Activated naive CD4-positive, alpha-beta T cell treated with anti-CD3 and anti-CD28 coated beads, Interleukin-2, amount 10 ng/mL, durations not matched to agents 7 days and 5 days (primary cell): ENCODE measurements at regions not wholly inside any gene's neighbourhood (a gene's known extent, or its start where the extent isn't known, plus 50 kb on each side); places are given as distances from the start of the nearest gene placed in this dataset.
A peak's percentile ranks its signal among the peaks of the same experiment; 100 is the strongest.

Source experiments
- CTCF ChIA-PET: fragments of 350-600 bp; sonication (Branson Sonifier 250); formaldehyde crosslinking; loops from one replicate; lab custom pipeline; 2021; ENCODE audit warnings: antibody characterized with exemption; lab: Charles Lee
- DNase-seq: peaks from one replicate; pipeline ENCODE4 v3.0.0-alpha.2; 2020
- H3K27ac Mint-ChIP-seq: one replicate; pipeline ENCODE4 v1.8.0; 2021; ENCODE audit warnings: mild to moderate bottlenecking, moderate library complexity, mixed read lengths
- H3K27me3 Mint-ChIP-seq: one replicate; pipeline ENCODE4 v1.8.0; 2021; ENCODE audit warnings: mild to moderate bottlenecking, mixed read lengths
- H3K36me3 Mint-ChIP-seq: one replicate; pipeline ENCODE4 v1.8.0; 2021; ENCODE audit warnings: mixed read lengths
- H3K4me1 Mint-ChIP-seq: one replicate; pipeline ENCODE4 v1.8.0; 2021; ENCODE audit warnings: mixed read lengths
- H3K4me3 Mint-ChIP-seq: one replicate; pipeline ENCODE4 v1.8.0; 2021; ENCODE audit warnings: mild to moderate bottlenecking, moderate library complexity, mixed read lengths
- H3K9me3 Mint-ChIP-seq: one replicate; pipeline ENCODE4 v1.8.0; 2021; ENCODE audit warnings: mixed read lengths

- Mint-ChIP-seq H3K27me3 (no peaks in the 10 kb centered on the region), H3K4me1 (no peaks in the 10 kb centered on the region), H3K36me3 (no peaks in the 10 kb centered on the region), H3K27ac (no peak overlapping the region), H3K4me3 (no peak overlapping the region), H3K9me3 (no peaks in the 10 kb centered on the region)
- CTCF ChIA-PET: no interaction called here
- no peak for DNase-seq
These were observed 160.7 kb downstream of the TFCP2L1 start for GRCh38 chr2:121124330-121124729.

- Mint-ChIP-seq H3K27me3 (no peaks in the 10 kb centered on the region), H3K4me3 (no peak overlapping the region), H3K36me3 (no peaks in the 10 kb centered on the region), H3K27ac (no peak overlapping the region), H3K9me3 (no peaks in the 10 kb centered on the region), H3K4me1 (no peaks in the 10 kb centered on the region)
- DNase-seq: no peak
- CTCF ChIA-PET: no interaction called here
These were observed 159.7 kb downstream of the TFCP2L1 start for GRCh38 chr2:121125350-121125749.

GRCh38 chr2:121128741-121129659 is 156.0 kb downstream of the TFCP2L1 start:
- CTCF ChIA-PET: interaction anchor here (0.7 to 1.5 kb wide), 7 partner anchors 11 to 227 kb away, joined by 3 to 5 read pairs (median 4); no protein-coding TSS in a partner anchor
- peak; percentile 33 for DNase-seq

GRCh38 chr2:121129692-121130091 is 155.3 kb downstream of the TFCP2L1 start:
- no peaks in the 10 kb centered on the region for H3K27me3 Mint-ChIP-seq
- H3K9me3 Mint-ChIP-seq: no peaks in the 10 kb centered on the region
- H3K4me3 Mint-ChIP-seq: no peak overlapping the region
- H3K4me1 Mint-ChIP-seq: no peaks in the 10 kb centered on the region
- DNase-seq: no peak
- H3K27ac Mint-ChIP-seq: no peak overlapping the region
- CTCF ChIA-PET: interaction anchor here (1.4 kb wide), 1 partner anchor 227 kb away, joined by 5 read pairs; no protein-coding TSS in a partner anchor
- H3K36me3 Mint-ChIP-seq: no peaks in the 10 kb centered on the region

More at GRCh38 chr2:121128741-121129659, 156.0 kb downstream of the TFCP2L1 start:
- no peaks in the 10 kb centered on the region for H3K9me3 Mint-ChIP-seq
- no peaks in the 10 kb centered on the region for H3K4me1 Mint-ChIP-seq
- H3K27me3 Mint-ChIP-seq: no peaks in the 10 kb centered on the region
- no peak overlapping the region for H3K4me3 Mint-ChIP-seq
- no peak overlapping the region for H3K27ac Mint-ChIP-seq
- H3K36me3 Mint-ChIP-seq: no peaks in the 10 kb centered on the region

- CTCF ChIA-PET: no interaction called here
- Mint-ChIP-seq H3K4me3 (no peak overlapping the region), H3K27ac (no peak overlapping the region), H3K36me3 (no peaks in the 10 kb centered on the region), H3K27me3 (no peaks in the 10 kb centered on the region), H3K9me3 (no peaks in the 10 kb centered on the region), H3K4me1 (no peaks in the 10 kb centered on the region)
- no peak for DNase-seq
These were observed 154.6 kb downstream of the TFCP2L1 start for GRCh38 chr2:121130301-121130850.

- H3K27ac Mint-ChIP-seq: no peak overlapping the region
- CTCF ChIA-PET: no interaction called here
- DNase-seq: no peak
These were observed 153.6 kb downstream of the TFCP2L1 start for GRCh38 chr2:121131375-121131774.

GRCh38 chr2:121132054-121132761 is 152.8 kb downstream of the TFCP2L1 start:
- Mint-ChIP-seq H3K36me3 (no peaks in the 10 kb centered on the region), H3K4me3 (no peak overlapping the region), H3K27me3 (peaks cover 4% of the 10 kb centered on the region), H3K9me3 (no peaks in the 10 kb centered on the region), H3K27ac (no peak overlapping the region), H3K4me1 (no peaks in the 10 kb centered on the region)
- no peak for DNase-seq
- CTCF ChIA-PET: interaction anchor here (1.2 kb wide), 1 partner anchor 52 kb away, joined by 4 read pairs; no protein-coding TSS in a partner anchor

More at GRCh38 chr2:121131375-121131774, 153.6 kb downstream of the TFCP2L1 start:
- Mint-ChIP-seq H3K27me3 (peaks cover 2% of the 10 kb centered on the region), H3K36me3 (no peaks in the 10 kb centered on the region), H3K9me3 (no peaks in the 10 kb centered on the region), H3K4me3 (no peak overlapping the region), H3K4me1 (no peaks in the 10 kb centered on the region)

- Mint-ChIP-seq H3K27ac (no peak overlapping the region), H3K36me3 (no peaks in the 10 kb centered on the region), H3K9me3 (no peaks in the 10 kb centered on the region), H3K27me3 (peaks cover 6% of the 10 kb centered on the region), H3K4me3 (no peak overlapping the region), H3K4me1 (no peaks in the 10 kb centered on the region)
- CTCF ChIA-PET: interaction anchor here (1.2 kb wide), 1 partner anchor 53 kb away, joined by 4 read pairs; no protein-coding TSS in a partner anchor
- no peak for DNase-seq
These were observed 152.3 kb downstream of the TFCP2L1 start for GRCh38 chr2:121132762-121133107.

GRCh38 chr2:121133551-121134319 is 151.3 kb downstream of the TFCP2L1 start:
- H3K36me3 Mint-ChIP-seq: no peaks in the 10 kb centered on the region
- DNase-seq: no peak
- peaks cover 9% of the 10 kb centered on the region for H3K27me3 Mint-ChIP-seq
- no peaks in the 10 kb centered on the region for H3K4me1 Mint-ChIP-seq
- H3K27ac Mint-ChIP-seq: no peak overlapping the region
- CTCF ChIA-PET: no interaction called here
- no peaks in the 10 kb centered on the region for H3K9me3 Mint-ChIP-seq
- H3K4me3 Mint-ChIP-seq: no peak overlapping the region

GRCh38 chr2:121134728-121135127 is 150.3 kb downstream of the TFCP2L1 start:
- H3K4me1 Mint-ChIP-seq: no peaks in the 10 kb centered on the region
- no peak for DNase-seq
- no peaks in the 10 kb centered on the region for H3K36me3 Mint-ChIP-seq
- H3K27me3 Mint-ChIP-seq: peaks cover 9% of the 10 kb centered on the region
- no peaks in the 10 kb centered on the region for H3K9me3 Mint-ChIP-seq
- H3K4me3 Mint-ChIP-seq: no peak overlapping the region
- CTCF ChIA-PET: no interaction called here
- H3K27ac Mint-ChIP-seq: no peak overlapping the region

GRCh38 chr2:121135168-121135853 is 149.7 kb downstream of the TFCP2L1 start:
- Mint-ChIP-seq H3K27ac (no peak overlapping the region), H3K4me3 (no peak overlapping the region), H3K36me3 (no peaks in the 10 kb centered on the region), H3K4me1 (no peaks in the 10 kb centered on the region), H3K9me3 (no peaks in the 10 kb centered on the region), H3K27me3 (peaks cover 9% of the 10 kb centered on the region)
- CTCF ChIA-PET: no interaction called here
- no peak for DNase-seq

GRCh38 chr2:121136323-121136722 is 148.7 kb downstream of the TFCP2L1 start:
- peaks cover 9% of the 10 kb centered on the region for H3K27me3 Mint-ChIP-seq
- no peaks in the 10 kb centered on the region for H3K4me1 Mint-ChIP-seq
- DNase-seq: no peak
- H3K27ac Mint-ChIP-seq: no peak overlapping the region
- no peaks in the 10 kb centered on the region for H3K36me3 Mint-ChIP-seq
- no peak overlapping the region for H3K4me3 Mint-ChIP-seq
- CTCF ChIA-PET: no interaction called here
- H3K9me3 Mint-ChIP-seq: no peaks in the 10 kb centered on the region

GRCh38 chr2:121137571-121137970 is 147.4 kb downstream of the TFCP2L1 start:
- H3K27ac Mint-ChIP-seq: no peak overlapping the region
- peaks cover 9% of the 10 kb centered on the region for H3K27me3 Mint-ChIP-seq
- H3K4me1 Mint-ChIP-seq: no peaks in the 10 kb centered on the region
- H3K9me3 Mint-ChIP-seq: no peaks in the 10 kb centered on the region
- DNase-seq: no peak
- no peaks in the 10 kb centered on the region for H3K36me3 Mint-ChIP-seq
- H3K4me3 Mint-ChIP-seq: no peak overlapping the region
- CTCF ChIA-PET: no interaction called here
